GM19452 (cell line): ENCODE measurements at regions not wholly inside any gene's neighbourhood (a gene's known extent, or its start where the extent isn't known, plus 50 kb on each side); places are given as distances from the start of the nearest gene placed in this dataset.

ENCODE experiments used
- ATAC-seq: cut with Tn5 transposase; IDR thresholded peaks from one replicate; pipeline ENCODE4 v1.9.1; 2021; ENCODE audit not compliant: unreplicated experiment

DNA sequence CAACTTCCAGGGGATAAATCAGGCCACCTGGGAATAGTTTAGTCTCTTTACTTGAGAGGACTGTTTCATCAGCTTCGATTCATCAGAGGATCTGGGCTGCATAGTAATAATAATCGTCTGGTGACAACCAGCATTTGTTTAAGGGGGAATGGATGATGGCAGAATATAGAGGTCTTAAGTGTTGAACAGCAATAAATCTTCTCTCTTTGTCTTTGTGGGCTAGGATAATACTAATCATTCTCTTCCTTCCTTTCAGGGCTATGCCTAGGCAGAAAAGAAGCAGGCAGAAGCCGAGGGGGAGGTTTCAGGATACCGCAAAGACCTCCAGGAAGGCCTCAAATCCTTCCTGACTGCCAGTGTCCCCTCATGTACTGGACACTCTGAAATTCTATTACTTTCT is 150.4 kb upstream of the GAREM1 start:
- no peak for ATAC-seq

DNA sequence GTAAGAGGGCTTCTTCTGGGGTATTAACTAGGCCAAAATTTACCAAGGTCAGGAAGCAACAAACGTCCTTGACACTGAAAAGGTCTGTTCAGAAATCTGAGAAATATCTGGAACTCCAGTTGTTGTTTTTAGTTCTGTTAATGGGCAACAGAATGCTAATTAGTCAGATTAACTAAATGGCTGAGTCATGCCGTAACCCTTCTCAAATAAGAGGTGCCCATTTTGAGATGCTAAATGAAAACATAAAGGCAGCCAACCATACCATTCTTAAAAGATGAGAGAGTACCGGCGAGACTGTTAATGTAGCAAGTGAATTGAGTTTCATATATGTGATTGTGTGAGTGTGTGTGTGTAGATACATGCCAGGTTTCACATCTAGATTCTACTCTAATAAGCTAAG is 147.9 kb upstream of the GAREM1 start:
- no peak for ATAC-seq

DNA sequence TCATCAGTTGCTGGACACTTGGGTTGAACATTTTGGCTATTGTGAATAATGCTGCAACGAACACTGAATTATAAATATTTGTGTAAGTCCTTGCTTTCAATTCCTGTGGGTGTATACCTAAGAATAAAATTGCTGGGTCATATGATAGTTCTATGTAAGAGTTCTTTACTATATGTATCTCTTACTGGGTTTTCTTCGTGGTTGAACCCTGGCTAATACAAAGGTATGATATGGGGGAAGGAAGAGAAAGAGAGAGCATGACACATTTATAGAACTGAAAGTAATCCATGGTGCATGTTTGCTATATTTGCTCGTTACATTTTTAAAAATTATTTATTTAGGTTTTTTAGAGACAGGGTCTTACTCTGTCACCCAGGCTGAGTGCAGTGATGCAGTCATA is 143.1 kb upstream of the GAREM1 start:
- ATAC-seq = no peak

DNA sequence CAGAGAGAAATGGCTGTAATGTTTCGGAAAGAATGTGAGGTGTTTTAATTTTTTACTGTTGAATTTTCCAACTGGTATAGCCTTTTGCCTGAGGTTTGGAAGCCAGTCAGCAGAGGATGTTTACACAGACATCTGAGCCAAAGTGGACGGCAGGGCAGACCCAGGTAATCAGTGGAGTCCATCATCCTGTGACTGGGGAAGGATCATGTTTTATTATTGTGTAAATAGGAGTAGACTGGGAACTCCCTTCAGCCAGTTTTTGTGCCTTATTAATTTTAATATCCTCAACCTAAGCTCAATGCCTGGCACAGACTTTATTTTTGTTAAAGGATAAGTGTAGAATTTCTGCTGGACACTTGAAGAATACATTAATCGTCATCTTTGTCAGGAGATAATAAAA is 142.0 kb upstream of the GAREM1 start:
- no peak for ATAC-seq

DNA sequence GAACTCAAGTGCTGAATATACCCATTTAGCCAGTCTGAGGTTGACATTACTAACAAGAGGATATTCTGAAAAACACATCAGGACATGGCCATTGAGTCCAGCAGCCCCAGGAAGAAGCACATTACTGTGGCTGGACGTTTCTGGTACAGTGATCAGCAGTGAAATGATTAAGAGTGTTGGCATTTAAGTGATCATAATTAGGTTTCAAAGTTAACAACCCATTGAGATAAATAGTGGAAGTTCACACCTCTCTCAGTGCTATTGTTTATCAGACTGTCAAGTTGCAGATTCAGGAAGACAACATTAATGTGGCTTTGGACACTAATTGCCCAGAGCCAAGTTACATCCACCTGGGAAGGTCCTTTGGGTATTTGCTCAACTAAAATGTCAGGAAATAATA is 139.5 kb upstream of the GAREM1 start:
- ATAC-seq = no peak

DNA sequence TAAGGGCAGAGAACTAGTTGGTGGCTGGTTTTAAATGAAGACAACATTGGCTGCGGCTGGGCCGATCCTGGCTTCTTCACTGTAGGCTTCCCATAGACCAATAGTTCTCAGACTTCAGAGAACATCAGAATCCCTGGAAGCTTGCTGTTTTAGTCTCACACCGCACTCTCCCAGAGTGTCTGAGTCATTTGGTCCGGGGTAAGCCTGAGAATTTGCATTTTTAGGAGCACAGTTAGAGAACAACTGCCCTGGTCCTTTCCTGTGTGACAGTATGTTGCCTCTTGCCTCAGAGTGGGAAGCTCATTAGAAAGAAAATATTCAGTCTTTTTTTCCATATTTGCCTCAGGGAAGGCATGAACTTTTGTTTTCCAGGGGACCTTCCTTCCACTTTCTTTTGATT is 137.1 kb upstream of the GAREM1 start:
- no peak for ATAC-seq

DNA sequence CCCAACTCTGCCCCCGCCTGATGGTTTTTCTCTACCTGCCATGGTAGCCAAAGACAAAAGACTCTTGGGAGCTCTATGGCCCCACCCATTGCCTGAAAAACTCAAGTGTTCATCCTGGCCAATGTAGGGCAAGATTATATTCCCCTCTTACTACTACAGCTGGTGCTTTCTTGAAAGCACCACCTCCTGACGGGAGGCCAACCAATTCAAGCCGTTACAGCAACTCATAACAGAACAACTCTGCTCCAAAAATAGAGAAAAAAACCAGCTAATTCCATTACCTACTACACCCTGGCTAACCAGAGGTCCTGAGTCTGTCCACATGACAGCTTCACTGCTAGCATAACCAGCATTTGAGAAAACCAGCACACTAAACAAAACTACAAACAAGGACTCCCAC is 127.5 kb upstream of the GAREM1 start:
- no peak for ATAC-seq

DNA sequence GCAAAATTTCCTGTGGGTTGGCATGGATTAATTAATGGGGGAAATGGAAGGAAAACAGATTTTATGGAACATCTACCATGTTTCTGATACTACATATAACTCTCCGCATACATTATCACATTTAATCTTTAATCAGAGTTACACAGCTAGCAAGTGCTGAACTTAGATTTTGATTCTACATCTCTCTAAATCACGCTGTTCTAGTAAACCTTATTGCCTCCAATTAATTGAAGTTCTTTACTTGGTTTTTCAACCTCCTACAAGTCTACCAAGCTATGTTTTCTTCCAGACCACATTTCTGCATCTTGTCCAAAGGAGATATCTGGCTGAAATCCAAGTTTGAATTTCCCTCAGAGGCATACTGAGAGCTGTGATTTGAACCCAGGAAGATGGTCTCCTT is 125.8 kb upstream of the GAREM1 start:
- no peak for ATAC-seq

DNA sequence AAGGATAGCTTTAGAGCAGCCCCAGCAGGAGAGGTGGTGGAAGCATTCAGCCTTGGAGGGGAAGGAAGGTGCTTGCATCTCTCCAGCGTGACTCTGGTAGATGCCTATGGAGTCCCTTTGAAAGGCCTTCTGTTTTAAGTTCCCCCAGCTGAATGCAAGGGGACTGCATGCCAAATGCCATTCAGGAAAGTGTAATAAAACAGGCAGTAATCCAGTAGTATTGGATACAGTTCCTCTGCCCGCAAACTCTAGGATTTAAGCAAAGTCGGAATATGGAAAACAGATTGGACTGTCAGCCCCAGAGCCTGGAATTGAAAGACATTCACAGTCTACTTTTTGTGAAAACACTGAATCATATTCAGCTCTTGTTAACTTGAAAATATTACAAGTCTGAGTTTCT is 125.2 kb upstream of the GAREM1 start:
- ATAC-seq = no peak

DNA sequence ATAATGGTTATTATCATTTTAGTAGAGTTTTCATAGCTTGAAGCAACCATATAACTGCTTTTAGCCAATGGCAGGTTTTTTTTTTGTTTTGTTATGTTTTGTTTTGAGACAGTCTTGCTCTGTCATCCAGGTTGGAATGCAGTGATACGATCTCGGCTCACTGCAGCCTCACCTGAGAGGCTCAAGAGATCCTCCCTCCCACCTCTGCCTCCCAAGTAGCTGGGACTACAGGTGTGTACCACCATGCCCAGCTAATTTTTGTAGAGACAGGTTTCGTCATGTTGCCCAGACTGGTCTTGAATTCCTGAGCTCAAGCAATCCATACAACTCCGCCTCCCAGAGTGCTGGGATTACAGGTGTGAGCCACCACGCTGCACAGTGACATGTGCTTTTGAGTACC is 117.5 kb upstream of the GAREM1 start:
- ATAC-seq = no peak

DNA sequence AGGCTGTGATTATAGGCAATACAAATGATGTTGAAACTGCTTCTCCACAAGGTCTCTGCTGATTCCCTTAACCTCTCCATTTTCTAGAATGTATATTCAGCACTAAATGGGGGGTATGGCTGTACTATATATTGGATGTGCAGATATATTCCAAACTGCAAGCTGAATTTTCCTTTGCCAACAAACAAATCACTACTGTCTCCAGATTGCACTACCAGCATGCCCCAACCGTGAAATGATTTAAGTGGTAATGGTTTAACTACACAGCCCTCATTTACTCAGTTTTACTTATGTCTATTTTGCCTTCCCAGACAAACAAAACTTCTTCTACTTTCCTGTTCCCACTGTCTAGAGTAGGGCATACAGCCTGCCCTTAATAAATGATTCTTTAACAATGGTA is 112.7 kb upstream of the GAREM1 start:
- ATAC-seq = no peak

DNA sequence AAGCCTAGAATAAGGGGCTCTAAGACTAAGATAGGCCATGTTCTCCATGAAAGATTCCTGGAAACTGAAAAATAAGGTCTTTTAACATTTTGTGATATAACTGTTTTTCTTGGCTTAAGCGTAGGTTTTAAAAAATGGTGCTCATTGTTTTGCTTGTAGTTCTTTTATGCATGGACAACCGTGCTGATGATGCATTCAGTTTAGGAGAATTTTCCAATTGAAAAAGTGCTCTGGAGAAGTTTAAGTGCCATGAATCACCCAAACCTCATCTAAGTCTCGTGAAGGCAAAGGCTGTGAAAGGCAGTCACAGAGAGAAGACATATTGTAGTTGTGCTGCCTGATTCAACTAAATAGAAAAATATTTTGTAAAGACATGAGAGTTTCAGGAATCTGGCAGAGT is 111.8 kb upstream of the GAREM1 start:
- ATAC-seq = no peak

DNA sequence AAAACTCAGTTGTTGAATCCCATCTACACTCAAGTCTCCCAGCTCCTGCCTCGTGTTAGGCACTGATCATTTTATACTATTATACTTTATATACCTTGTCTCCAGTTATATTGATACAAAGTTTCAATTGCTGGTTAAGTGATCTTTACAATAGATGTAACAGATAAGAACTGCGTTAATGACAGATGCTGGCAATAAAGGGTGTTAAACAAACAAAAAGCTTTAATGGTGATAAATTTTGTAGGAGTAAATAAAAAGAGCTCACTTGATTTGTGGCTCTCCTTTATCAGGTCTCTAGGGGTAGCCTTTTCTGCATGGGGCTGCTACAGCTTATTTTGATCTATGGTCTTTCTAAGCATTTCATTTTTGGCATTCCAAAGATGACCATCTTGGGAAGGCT is 106.9 kb upstream of the GAREM1 start:
- no peak for ATAC-seq

DNA sequence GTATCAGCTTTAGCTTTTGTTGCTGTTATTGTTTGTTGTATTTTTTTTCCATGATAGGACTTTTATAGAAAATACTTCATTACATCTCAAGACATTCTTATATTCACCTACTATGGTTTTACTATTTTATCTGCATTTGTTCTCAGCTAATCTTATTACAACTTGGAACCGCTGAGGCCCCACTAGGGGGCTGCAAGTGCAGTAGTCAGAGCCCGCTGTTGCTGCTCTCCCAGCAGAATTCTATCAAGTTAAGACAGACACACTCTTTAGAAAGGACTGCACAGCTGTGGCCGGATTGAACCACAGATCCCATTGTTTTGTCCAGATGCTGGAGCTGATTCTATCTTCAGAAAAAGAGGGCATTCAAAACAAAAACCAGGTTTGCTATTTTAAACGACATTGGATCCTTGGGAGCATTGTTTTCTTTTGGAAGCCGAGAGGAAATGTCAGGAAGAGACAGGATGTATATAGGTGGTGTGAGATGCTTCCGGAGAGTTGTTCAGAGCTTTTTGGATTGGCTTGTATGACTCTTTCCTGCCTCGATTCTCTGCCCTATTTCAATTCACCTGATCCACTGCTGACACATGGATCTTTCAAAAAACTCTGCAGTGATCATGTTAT is 105.7 kb upstream of the GAREM1 start:
- ATAC-seq = no peak

DNA sequence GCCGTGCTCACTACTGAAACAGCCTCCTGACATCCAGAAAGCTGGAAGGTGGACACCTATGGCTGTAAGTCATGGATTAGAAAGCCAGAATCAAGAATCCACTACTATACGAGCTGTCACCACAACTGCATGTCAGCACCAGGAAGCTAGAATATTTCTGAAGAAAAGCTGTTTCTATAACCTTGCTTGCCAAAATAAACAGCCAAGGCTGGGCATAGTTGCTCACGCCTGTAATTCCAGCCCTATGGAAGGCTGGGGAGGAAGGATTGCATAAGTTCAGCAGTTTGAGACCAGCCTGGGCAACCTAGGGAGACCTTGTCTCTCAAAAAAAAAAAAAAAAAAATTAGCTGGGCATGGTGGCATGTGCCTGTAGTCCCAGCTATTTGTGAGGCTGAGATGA is 96.3 kb upstream of the GAREM1 start:
- no peak for ATAC-seq

DNA sequence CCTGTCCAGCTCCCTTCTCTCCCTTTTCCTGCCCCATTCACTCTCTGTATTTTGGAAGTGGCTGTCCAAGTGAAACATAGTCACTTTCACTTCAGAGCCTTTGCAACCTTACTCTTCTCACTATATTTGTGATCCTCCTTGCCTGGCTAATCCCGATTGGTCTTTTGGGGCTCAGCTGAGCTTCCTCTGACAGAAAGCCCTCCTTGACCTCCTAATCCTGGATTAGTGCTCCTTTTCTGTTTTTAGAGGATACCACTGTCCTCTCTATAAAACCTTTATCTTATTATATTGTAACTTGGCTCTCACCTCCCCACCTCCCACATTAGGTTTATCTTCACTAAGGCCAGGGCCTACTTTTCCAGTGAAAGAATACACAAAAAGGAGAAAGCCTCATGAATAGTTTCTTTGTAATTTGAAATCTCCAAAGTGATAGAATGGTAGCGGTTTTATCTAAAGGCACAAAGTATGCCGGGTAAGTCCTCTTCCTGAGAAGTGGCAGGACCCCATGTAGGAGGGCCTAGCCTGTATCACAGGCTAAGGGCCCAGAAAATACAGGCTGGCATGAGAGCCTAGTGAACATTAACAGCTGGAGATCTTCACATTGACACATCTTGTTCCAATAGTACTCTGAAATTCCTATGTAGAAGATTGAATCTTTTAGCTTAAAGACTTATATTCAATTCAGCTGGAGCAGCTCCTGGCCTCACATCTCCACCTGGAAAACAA is 83.1 kb upstream of the GAREM1 start:
- ATAC-seq = no peak

DNA sequence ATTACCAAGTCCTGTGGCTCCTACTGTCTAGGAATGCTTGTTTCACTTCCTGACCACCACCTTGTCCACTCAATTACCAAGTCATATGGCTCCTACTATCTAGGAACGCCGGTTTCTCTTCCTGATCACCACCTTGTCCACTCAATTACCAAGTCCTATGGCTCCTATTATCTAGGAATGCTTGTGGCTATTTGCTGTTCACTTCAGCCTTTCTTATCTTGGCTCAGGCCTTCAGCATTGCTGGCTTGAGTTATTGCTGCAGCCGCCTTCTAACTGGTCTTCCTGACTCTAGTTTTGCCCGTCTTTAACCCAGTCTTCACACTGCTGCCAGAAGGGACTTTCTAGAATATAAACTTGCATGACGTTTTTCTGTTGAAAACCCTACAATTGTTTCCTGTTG is 82.5 kb upstream of the GAREM1 start:
- no peak for ATAC-seq

DNA sequence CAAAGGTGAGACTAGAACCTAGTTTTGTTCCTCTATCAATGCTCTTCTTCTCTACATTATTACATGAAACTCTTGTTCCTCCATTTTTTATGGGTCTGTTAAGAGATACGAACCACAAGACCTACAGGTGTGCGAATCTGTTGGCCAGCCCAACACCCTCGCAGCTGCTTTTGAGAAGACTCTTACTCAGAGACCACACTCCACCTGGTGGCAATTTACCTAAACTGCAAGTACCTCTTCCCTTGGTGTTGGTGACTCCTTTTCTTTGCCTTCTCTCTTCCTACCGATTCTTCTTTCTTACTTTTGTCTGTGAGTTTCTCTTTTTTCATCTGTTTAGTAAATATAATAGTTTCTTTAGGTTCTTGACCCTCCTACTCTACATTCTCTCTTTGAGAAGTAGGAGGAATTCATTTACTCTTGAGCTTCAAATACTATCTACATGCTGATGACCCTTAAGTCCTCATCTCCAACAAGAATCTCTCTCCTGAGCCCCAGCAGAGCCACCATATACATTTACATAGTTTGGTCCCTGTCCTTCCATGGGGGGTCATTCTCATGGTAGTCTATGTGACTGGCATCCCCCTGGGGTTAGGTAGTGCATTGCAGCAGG is 81.8 kb upstream of the GAREM1 start:
- ATAC-seq = peak; percentile 76

DNA sequence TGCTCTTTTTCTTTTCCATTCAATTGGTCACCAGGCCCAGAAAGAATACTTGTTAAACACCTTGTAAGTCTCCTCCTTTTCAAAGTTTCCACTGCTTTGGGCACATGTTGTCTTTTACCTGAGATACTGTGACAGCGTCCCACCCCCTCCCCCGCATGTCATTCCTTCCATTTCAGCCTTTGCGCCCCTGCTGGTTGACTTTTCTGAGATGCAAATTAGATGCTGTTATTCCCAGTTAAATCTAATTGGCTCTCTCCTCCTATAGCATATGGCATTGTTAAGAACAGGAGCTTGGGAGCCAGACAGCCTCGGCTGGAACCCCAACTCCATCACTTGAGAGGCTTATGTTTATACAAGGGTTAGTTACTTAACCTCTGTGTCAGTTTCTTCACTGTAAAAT is 80.3 kb upstream of the GAREM1 start:
- no peak for ATAC-seq

DNA sequence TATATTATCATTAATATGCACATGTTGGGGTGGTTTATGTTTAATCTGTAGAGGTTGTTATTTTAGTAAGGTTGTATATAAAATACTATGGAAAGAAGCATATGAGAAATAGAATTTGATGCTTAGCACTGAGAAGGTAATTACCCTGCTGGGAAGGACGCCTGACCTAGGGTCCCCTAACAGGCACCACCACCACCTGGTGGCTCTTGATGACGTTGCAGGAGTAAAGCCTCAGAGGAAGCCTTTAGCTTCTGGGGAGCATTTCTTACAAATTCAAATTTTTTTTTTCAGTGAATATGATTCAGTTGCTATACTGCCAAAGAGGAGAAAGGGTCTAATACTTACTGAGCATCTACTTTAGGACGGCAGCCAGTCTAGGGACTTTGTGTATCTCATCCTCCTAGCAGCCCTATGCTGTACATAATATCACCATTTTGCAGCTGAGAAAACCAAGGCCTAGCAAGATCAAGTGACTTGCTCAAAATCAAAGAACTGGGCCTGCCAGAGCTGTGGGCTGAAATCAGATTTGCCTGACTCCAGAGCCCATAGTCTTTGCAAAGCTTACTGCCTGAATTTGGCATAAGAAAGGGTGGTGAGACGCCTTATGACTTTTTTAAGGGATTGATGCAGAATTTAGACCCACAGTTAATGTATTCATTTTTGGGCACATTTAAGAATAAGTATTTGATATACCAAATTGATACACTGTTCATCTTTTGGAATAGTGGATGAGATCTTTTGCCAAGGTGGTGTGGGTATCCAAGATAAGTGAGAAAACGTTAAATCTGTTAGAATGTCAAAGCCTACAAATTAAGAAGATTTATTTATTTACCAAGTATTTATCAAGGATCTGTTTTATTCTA is 78.8 kb upstream of the GAREM1 start:
- ATAC-seq = peak; percentile 74

DNA sequence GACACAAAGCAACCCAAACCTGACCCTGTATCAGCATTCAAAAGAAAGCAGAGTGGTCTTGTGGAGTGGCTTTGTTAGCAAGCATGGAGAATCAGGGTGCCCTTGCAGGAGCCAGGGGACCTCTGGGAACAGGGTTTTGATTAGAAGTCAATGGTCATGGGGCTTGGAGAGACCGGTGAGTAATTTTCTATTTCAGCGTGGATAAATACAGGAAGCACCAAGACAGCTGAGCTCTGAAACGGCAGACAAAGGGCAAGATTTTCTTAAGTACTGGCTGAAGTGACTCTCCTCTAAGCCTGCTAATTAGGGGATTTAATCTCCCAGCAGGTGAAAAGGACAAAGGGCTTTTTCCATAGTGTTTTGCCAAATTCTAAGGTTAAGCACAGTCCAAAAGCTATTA is 78.0 kb upstream of the GAREM1 start:
- no peak for ATAC-seq

DNA sequence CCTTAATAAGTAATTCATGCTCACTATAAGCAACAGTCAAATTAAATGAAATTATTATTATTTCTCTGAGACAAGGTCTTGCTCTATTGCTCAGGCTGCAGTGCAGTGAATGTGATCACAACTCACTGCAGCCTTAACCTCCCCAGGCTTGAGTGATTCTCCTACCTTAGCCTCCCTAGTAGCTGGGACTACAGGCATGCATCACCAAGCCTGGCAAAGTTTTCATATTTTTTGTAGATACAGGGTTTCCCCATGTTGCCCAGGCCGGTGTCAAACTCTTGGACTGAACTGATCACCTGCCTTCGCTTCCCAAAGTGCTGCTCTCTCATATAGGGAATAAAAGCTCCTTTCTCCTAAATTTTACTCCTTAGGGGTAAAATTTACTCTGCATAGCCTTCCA is 74.9 kb upstream of the GAREM1 start:
- ATAC-seq = no peak
